Dendritic cell treated with granulocyte-macrophage colony-stimulating factor and Interleukin-4, amounts not matched to agents 40 ng/mL and 50 ng/mL, for 4 days (primary cell): ENCODE measurements at regions not wholly inside any gene's neighbourhood (a gene's known extent, or its start where the extent isn't known, plus 50 kb on each side); places are given as distances from the start of the nearest gene placed in this dataset.
A peak's percentile ranks its signal among the peaks of the same experiment; 100 is the strongest.
"Not testable (repeated sequence)": the region's sequence is repeated elsewhere in the genome, so short reads cannot be mapped to it uniquely, and the experiment has no call there.

Experiments
- H3K27ac Mint-ChIP-seq: one replicate; pipeline ENCODE4 v1.8.0; 2022; ENCODE audit warnings: mild to moderate bottlenecking, mixed read lengths
- H3K27me3 Mint-ChIP-seq: one replicate; pipeline ENCODE4 v1.8.0; 2022; ENCODE audit warnings: mild to moderate bottlenecking, mixed read lengths
- H3K36me3 Mint-ChIP-seq: one replicate; pipeline ENCODE4 v1.8.0; 2022; ENCODE audit warnings: low read depth, mixed read lengths
- H3K4me1 Mint-ChIP-seq: one replicate; pipeline ENCODE4 v1.8.0; 2022; ENCODE audit warnings: low read depth, mixed read lengths
- H3K4me3 Mint-ChIP-seq: one replicate; pipeline ENCODE4 v1.8.0; 2022; ENCODE audit warnings: mild to moderate bottlenecking, moderate library complexity, mixed read lengths
- H3K9me3 Mint-ChIP-seq: one replicate; pipeline ENCODE4 v1.8.0; 2022; ENCODE audit warnings: mixed read lengths
- intact Hi-C: fragments of 100-400 bp; cut with micrococcal nuclease; formaldehyde crosslinking; loops from one replicate; pipeline ENCODE4 v1.15.0; 2022

DNA sequence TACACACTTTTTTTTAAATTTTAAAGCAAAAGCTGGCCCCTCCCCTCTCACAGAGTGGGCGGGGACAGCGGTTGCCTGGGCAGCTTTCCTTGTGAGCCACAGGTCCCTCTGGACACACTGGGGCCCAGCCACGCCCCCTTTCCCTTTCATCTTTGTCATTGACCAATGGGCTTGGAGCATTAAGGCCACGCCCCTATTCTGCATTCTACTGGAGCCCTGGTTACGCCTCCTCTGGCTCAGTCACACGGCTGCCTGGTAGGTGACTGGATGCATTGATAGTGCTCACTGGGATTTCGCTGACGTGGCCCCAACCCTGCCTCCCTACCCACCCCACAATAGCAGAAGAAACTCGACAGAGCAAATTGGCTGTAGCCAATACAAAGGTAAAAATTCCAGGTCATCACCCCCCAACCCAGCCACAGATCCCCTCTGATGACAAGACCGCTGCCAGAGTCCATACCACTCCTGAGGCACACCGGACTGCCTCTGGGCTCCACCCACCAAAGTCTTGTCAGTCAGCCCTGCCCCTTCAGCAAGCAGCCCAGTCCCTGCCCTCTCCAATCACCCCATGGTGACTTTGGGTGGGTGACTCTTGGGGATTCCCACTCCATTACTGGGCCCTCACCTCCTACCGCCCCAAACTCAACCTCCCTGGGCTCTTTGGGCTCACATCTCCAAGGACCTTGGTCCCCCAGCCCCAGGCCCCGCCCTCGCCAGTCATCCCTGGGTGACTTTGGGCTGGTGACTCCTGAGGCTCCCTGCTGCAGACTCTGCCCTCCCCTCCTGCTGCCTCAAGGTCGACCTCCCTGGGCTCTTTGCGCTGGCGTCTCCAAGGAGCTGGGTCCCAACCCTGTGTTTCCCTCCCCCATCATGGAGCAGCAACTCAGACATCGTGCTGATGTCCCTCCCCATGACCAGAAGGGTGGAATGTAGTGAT lies 112.2 kb upstream of the FAN1 start:
- Mint-ChIP-seq H3K27ac (no peak overlapping the region), H3K9me3 (no peaks in the 10 kb centered on the region), H3K27me3 (peaks cover 5% of the 10 kb centered on the region), H3K4me1 (no peaks in the 10 kb centered on the region), H3K36me3 (no peaks in the 10 kb centered on the region), H3K4me3 (no peak overlapping the region)
- intact Hi-C loops: no loop called here

DNA sequence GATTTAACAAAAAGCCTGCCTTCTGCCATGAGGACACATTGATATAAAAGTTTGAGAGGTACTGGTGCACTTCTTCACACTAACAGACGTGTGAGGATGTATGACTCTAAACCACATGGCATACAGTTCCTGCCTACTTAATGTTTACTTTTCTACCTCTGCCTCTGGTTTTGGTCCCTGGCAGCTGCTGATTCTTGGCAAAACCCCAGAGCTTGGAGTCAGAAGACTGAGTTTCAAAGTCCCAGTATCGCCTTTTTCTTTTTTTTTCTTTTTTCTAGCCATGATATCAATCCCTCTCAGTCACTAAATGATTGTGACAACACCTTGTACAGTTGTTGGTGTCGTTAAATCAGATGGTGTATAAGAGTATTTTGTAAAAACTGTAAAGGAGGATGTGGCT lies 110.9 kb upstream of the FAN1 start:
- H3K27me3 Mint-ChIP-seq, H3K36me3 Mint-ChIP-seq, H3K4me3 Mint-ChIP-seq, intact Hi-C loops, H3K9me3 Mint-ChIP-seq, H3K27ac Mint-ChIP-seq, H3K4me1 Mint-ChIP-seq: not testable (repeated sequence)

DNA sequence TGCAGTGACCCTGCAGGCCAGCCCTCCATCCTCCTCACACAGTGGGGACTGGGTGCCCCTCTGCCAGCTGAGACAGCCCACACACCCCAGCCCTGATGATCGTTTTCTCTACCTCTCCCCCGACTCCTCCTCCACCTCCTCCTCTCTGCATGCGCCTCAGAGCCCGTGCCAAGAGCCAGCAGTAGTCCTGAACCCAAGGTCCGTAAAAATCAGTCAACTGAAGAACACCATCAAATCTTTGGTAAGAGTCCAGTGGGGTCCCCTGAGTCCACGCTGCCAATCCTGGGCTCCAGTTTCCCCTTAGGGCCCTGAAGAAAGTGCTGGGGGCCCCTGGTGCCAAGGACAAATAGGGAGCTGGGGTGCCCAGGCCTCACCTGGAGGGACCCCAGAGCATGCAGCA lies 109.3 kb upstream of the FAN1 start:
- Mint-ChIP-seq H3K36me3 (no peaks in the 10 kb centered on the region), H3K27me3 (peaks cover 2% of the 10 kb centered on the region), H3K27ac (no peak overlapping the region), H3K4me3 (no peak overlapping the region), H3K4me1 (no peaks in the 10 kb centered on the region), H3K9me3 (no peaks in the 10 kb centered on the region)
- intact Hi-C loops: no loop called here

DNA sequence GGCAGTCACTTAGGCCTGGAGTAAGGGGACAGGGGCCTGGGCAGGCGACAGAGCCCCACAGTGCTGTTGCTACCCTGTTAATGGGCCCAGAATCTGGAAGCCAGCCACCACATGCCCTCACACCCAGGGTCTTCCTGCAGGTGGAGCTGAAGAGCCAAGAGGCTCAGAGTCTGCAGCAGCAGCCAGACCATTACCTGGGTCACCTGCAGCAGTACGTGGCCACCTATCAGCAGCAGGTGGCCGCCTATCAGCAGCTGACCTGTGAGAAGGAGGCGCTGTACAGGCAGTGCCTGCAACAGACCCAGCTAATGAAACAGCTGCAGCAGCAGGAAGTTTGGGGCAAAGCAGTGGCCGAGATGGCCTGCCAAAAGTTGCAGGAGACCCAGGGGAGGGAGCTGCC lies 104.2 kb upstream of the FAN1 start:
- H3K36me3 Mint-ChIP-seq, H3K9me3 Mint-ChIP-seq, H3K4me1 Mint-ChIP-seq, H3K27ac Mint-ChIP-seq, H3K4me3 Mint-ChIP-seq, H3K27me3 Mint-ChIP-seq, intact Hi-C loops: not testable (repeated sequence)

DNA sequence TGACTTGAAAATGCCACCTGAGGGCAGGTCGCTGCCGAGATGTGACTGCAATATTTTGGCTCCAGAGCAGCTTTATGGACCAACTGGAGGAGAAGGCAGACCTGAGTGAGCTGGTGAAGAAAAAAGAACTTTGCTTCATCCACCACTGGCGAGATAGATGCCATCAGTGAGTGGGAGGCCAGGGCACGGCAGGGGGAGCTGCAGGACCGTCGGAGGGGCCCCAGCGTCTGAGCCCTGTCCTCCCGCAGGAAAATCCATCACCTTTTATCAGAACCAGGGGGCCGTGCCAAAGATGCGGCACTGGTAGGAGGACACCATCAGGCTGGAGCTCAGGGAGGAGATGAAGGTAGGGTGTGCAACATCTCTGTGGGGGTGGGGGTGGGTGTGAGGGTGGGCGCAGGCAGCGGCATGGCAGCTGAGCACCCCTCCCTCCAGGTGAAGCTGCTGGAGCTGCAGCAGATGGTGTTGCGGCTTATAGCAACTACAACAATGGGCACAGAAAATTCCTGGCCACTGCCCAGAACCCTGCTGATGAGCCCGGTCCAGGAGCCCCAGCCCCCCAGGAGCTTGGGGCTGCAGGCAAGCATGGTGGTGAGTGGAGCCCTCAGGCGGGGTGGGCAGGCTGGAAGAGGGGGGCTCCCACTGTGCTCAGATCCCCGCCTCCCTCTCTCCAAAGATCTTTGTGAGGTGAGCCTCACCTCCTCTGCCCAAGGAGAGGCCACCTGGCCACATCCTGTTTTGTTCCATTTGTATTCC lies 102.4 kb upstream of the FAN1 start:
- H3K9me3 Mint-ChIP-seq, H3K4me1 Mint-ChIP-seq, H3K4me3 Mint-ChIP-seq, H3K27ac Mint-ChIP-seq, H3K27me3 Mint-ChIP-seq, intact Hi-C loops, H3K36me3 Mint-ChIP-seq: not testable (repeated sequence)

GRCh38 chr15:30802001-30802400 lies 101.7 kb upstream of the FAN1 start:
- H3K36me3 Mint-ChIP-seq, H3K4me1 Mint-ChIP-seq, H3K9me3 Mint-ChIP-seq, H3K27ac Mint-ChIP-seq, H3K4me3 Mint-ChIP-seq, intact Hi-C loops, H3K27me3 Mint-ChIP-seq: not testable (repeated sequence)

DNA sequence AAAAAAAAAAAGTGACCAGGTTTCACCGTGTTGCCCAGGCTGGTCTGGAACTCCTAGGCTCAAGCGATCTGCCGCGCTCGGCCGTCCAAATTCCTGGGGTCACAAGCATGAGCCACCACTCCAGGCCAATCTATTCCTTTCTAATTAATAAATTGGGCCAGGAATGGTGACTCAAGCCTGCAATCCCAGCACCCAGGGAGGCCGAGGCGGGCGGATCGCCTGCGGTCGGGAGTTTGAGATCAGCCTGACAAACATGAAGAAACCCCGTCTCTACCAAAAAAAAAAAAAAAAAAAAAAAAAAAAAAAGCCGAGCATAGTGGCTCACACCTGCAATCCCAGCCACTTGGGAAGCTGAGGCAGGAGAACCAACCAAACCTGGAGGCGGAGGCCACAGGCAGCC lies 100.0 kb upstream of the FAN1 start:
- H3K9me3 Mint-ChIP-seq, H3K27me3 Mint-ChIP-seq, H3K4me1 Mint-ChIP-seq, intact Hi-C loops, H3K36me3 Mint-ChIP-seq, H3K27ac Mint-ChIP-seq, H3K4me3 Mint-ChIP-seq: not testable (repeated sequence)

GRCh38 chr15:30816430-30816829 lies 87.3 kb upstream of the FAN1 start:
- H3K4me1 Mint-ChIP-seq: no peaks in the 10 kb centered on the region
- H3K27me3 Mint-ChIP-seq: peaks cover 1% of the 10 kb centered on the region
- H3K36me3 Mint-ChIP-seq: no peaks in the 10 kb centered on the region
- no peak overlapping the region for H3K4me3 Mint-ChIP-seq
- no peaks in the 10 kb centered on the region for H3K9me3 Mint-ChIP-seq
- intact Hi-C loops: no loop called here
- no peak overlapping the region for H3K27ac Mint-ChIP-seq

- Mint-ChIP-seq H3K4me1 (peaks cover 10% of the 10 kb centered on the region), H3K27ac (peak overlapping the region; percentile 89), H3K36me3 (peaks cover 29% of the 10 kb centered on the region), H3K4me3 (peak overlapping the region; percentile 96)
- intact Hi-C loops, H3K9me3 Mint-ChIP-seq, H3K27me3 Mint-ChIP-seq: not testable (repeated sequence)
Measured at GRCh38 chr15:30823068-30823813, 80.5 kb upstream of the FAN1 start.

DNA sequence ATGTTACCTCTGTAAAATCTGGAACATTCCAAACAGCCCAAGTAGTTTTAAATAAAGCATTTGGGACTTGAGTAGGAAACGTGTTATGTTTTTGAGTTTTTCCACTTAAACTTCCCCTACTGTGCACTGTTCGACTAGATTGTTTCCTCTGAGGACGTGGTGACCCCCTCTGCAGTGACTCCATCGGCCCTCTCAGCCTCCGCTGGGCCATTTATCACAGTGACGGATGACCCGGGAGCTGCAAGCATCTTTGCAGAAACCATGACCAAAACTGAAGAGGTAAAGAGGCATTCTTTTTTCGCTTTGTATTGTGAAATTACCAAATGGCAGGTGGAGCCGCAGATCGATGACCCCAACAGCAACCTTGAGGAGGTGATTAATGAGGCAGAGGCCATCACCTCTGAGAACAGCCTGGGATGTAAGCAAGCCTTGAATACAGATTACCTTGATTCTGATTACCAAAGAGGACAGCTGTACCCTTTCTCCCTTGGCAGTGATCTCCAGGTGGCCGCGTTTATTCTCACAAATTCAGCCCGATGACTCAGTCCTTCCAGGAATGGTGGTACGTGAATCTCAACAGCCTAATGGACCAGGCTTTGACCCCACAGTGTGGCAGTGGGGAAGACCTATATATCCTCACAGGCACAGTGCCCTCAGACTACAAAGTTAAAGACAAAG lies 79.1 kb upstream of the FAN1 start:
- Mint-ChIP-seq H3K27ac (no peak overlapping the region), H3K4me3 (no peak overlapping the region), H3K27me3 (peaks cover 4% of the 10 kb centered on the region), H3K4me1 (peaks cover 10% of the 10 kb centered on the region), H3K9me3 (no peaks in the 10 kb centered on the region), H3K36me3 (peaks cover 36% of the 10 kb centered on the region)
- intact Hi-C loops: no loop called here

DNA sequence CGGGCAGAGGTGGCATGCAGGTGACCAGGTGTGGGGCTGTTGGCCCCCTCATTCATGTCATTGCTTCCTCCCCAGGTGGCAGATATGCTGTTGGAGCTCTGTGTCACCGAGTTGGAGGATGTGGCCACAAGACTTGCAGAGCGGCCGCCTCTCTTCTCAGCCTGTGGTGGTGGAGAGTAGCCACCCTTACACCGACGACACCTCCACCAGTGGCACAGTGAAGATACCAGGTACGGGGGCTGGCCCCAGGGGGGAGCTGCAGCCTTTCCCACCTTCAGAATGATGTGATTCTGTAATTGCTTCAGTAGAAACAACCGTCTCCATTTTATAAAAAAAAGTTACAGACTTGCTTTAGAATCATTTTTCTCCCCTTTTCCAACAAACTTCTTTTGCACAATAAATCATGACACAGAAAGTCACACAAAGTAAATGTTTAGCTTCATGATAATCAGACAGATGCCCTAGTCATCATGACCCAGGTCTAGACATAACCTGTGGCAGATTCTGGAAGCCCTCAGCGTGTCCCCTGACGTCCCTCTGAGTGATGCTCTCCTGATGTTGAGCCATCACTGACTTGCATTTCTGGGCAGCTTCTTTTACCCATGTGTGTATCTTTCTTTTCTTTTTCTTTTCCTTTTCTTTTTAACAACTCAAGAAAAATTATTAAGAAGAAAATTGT lies 76.0 kb upstream of the FAN1 start:
- H3K4me1 Mint-ChIP-seq: peaks cover 15% of the 10 kb centered on the region
- H3K27ac Mint-ChIP-seq: no peak overlapping the region
- intact Hi-C loops: no loop called here
- H3K4me3 Mint-ChIP-seq: no peak overlapping the region
- H3K9me3 Mint-ChIP-seq: no peaks in the 10 kb centered on the region
- no peaks in the 10 kb centered on the region for H3K27me3 Mint-ChIP-seq
- H3K36me3 Mint-ChIP-seq: peaks cover 52% of the 10 kb centered on the region

DNA sequence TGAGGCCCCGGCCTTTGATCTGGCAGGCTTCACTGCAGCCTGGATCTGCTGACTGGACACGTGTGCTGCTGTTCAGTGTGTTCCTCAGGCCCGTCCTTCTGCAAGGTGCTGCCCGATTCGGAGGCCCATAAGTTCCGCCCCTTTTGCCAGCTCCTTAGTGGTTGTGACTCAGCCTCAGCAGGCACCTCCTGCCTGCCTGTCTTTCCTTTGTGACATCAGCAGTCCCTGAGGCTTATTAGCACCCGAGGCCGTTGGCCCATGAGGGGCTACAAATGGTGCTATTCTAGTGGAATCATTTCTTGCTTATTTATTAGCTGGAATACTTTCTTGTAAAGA lies 75.4 kb upstream of the FAN1 start:
- H3K27ac Mint-ChIP-seq, intact Hi-C loops, H3K9me3 Mint-ChIP-seq, H3K4me3 Mint-ChIP-seq, H3K27me3 Mint-ChIP-seq: not testable (repeated sequence)
- Mint-ChIP-seq H3K36me3 (peaks cover 56% of the 10 kb centered on the region), H3K4me1 (peaks cover 14% of the 10 kb centered on the region)

- Mint-ChIP-seq H3K4me1 (peaks cover 10% of the 10 kb centered on the region), H3K27me3 (no peaks in the 10 kb centered on the region), H3K4me3 (no peak overlapping the region), H3K27ac (no peak overlapping the region), H3K9me3 (no peaks in the 10 kb centered on the region), H3K36me3 (peaks cover 73% of the 10 kb centered on the region)
- intact Hi-C loops: no loop called here
Measured at GRCh38 chr15:30830961-30831360, 72.8 kb upstream of the FAN1 start.
